H1 (cell line): ENCODE measurements at regions not wholly inside any gene's neighbourhood (a gene's known extent, or its start where the extent isn't known, plus 50 kb on each side); places are given as distances from the start of the nearest gene placed in this dataset.

Experiments
- CTCF ChIA-PET: fragments of 300-600 bp; sonication (Branson Sonifier 250); formaldehyde crosslinking; loops from one replicate; lab custom pipeline; 2021; ENCODE audit not compliant: partially characterized antibody; lab: Charles Lee
- POLR2A ChIA-PET: fragments of 300-600 bp; sonication (Branson Sonifier 250); formaldehyde crosslinking; loops from one replicate; lab custom pipeline; 2021; ENCODE audit warnings: inconsistent platforms; ENCODE audit not compliant: partially characterized antibody; lab: Charles Lee
- DNase-seq, 2 experiments: peaks; one replicate each; pipeline versions ENCODE4 v3.0.0 to v3.0.0-alpha.2; 2010 to 2022; ENCODE audit warnings: low spot score in 2 of 2, low read depth in 1 of 2, mixed read lengths in 1 of 2
- FAIRE-seq: peaks from 2 replicates; lab custom pipeline; 2011; peaks lifted over from hg19 to GRCh38; lab: Jason Lieb, UNC
- H2AFZ ChIP-seq: 2 replicates; pipeline ENCODE4 v1.8.1; 2012; ENCODE audit warnings: low read length, inconsistent platforms
- H2AK5ac ChIP-seq: 2 replicates; pipeline ENCODE4 v1.6.1; 2013; ENCODE audit warnings: low read depth, low read length
- H2BK120ac ChIP-seq: replicated peaks from 2 replicates; pipeline ENCODE3; 2013; ENCODE audit warnings: low read depth, low read length, inconsistent platforms
- H2BK12ac ChIP-seq: 2 replicates; pipeline ENCODE4 v1.6.1; 2013; ENCODE audit warnings: low read depth, low read length
- H2BK15ac ChIP-seq: 2 replicates; pipeline ENCODE4 v1.6.1; 2013; ENCODE audit warnings: low read length
- H2BK20ac ChIP-seq: 2 replicates; pipeline ENCODE4 v1.6.1; 2013; ENCODE audit warnings: low read length
- H2BK5ac ChIP-seq: 2 replicates; pipeline ENCODE4 v1.6.1; 2013; ENCODE audit warnings: low read depth, low read length
- H3K14ac ChIP-seq: 2 replicates; pipeline ENCODE4 v1.6.1; 2013; ENCODE audit warnings: inconsistent platforms; ENCODE audit not compliant: insufficient read length
- H3K18ac ChIP-seq: 2 replicates; pipeline ENCODE4 v1.6.1; 2013; ENCODE audit warnings: low read length; ENCODE audit errors: extremely low read depth
- H3K23ac ChIP-seq: 2 replicates; pipeline ENCODE4 v1.6.1; 2013; ENCODE audit warnings: inconsistent platforms; ENCODE audit not compliant: insufficient read length
- H3K23me2 ChIP-seq: 2 replicates; pipeline ENCODE4 v1.6.1; 2013; ENCODE audit warnings: low read depth, low read length
- H3K27ac ChIP-seq: 2 replicates; pipeline ENCODE4 v1.6.1; 2011; ENCODE audit warnings: low read depth, low read length, inconsistent platforms
- H3K27me3 ChIP-seq, 4 experiments: replicated peaks in 1 of 4; 1 replicate in 1 of 4; 2 replicates in 3 of 4; pipeline versions ENCODE4 v1.6.1 to v1.8.1; 2011 to 2013; ENCODE audit warnings: low read length in 3 of 4, mild to moderate bottlenecking in 3 of 4, inconsistent platforms in 2 of 4, mixed read lengths in 2 of 4, moderate library complexity in 1 of 4; ENCODE audit not compliant: control insufficient read depth in 3 of 4, insufficient read depth in 3 of 4; ENCODE audit errors: extremely low read depth in 1 of 4
- H3K36me3 ChIP-seq, 4 experiments: 2 replicates each; pipeline versions ENCODE4 v1.6.1 to v1.8.1; 2011 to 2013; ENCODE audit warnings: mild to moderate bottlenecking in 4 of 4, low read length in 3 of 4, moderate library complexity in 2 of 4, control low read depth in 1 of 4, inconsistent platforms in 1 of 4; ENCODE audit not compliant: insufficient read depth in 4 of 4, control insufficient read depth in 2 of 4
- H3K4ac ChIP-seq: replicated peaks from 2 replicates; pipeline ENCODE3; 2013; ENCODE audit warnings: low read length, low read depth, mixed read lengths, inconsistent platforms; ENCODE audit not compliant: insufficient read length
- H3K4me1 ChIP-seq, 4 experiments: replicated peaks in 1 of 4; 1 replicate in 1 of 4; 2 replicates in 3 of 4; pipeline versions ENCODE4 v1.6.1 to v1.8.1; 2011 to 2013; ENCODE audit warnings: low read length in 3 of 4, inconsistent platforms in 2 of 4, mixed read lengths in 1 of 4; ENCODE audit not compliant: insufficient read depth in 4 of 4, control insufficient read depth in 3 of 4
- H3K4me2 ChIP-seq, 2 experiments: 2 replicates each; pipeline versions ENCODE4 v1.6.1 to v1.8.1; 2011 to 2013; ENCODE audit warnings: low read depth in 2 of 2, low read length in 2 of 2, control low read depth in 1 of 2, inconsistent platforms in 1 of 2, mild to moderate bottlenecking in 1 of 2; ENCODE audit not compliant: insufficient read depth in 1 of 2
- H3K4me3 ChIP-seq, 4 experiments: fragments of 200-600, 300-600 bp in 1 of 4; sonication (generic), shearing (Covaris generic), sonication (Bioruptor Twin) in 1 of 4; 2 replicates each; pipeline versions ENCODE4 v1.5.1 to v1.8.1; 2011 to 2016; ENCODE audit warnings: low read length in 4 of 4, low read depth in 3 of 4, control low read depth in 2 of 4, inconsistent platforms in 2 of 4, mild to moderate bottlenecking in 2 of 4, mixed read lengths in 1 of 4, moderate library complexity in 1 of 4; ENCODE audit not compliant: insufficient read depth in 2 of 4; ENCODE audit errors: extremely low read depth in 1 of 4
- H3K56ac ChIP-seq: replicated peaks from 2 replicates; pipeline ENCODE3; 2013; ENCODE audit warnings: low read depth, mild to moderate bottlenecking, mixed read lengths, low read length, inconsistent platforms; ENCODE audit not compliant: insufficient read length
- H3K79me1 ChIP-seq: 2 replicates; pipeline ENCODE4 v1.6.1; 2013; ENCODE audit warnings: low read depth, low read length, control low read depth
- H3K79me2 ChIP-seq, 2 experiments: 2 replicates each; pipeline versions ENCODE4 v1.6.1 to v1.8.1; 2012 to 2013; ENCODE audit warnings: low read length in 2 of 2, mild to moderate bottlenecking in 2 of 2, inconsistent platforms in 1 of 2; ENCODE audit not compliant: insufficient read depth in 2 of 2, control insufficient read depth in 1 of 2
- H3K9ac ChIP-seq, 4 experiments: replicated peaks in 1 of 4; 1 replicate in 1 of 4; 2 replicates in 3 of 4; pipeline versions ENCODE4 v1.6.1 to v1.8.1; 2011 to 2013; ENCODE audit warnings: low read depth in 3 of 4, low read length in 3 of 4, control low read depth in 2 of 4, mild to moderate bottlenecking in 2 of 4, moderate library complexity in 2 of 4, inconsistent platforms in 1 of 4; ENCODE audit errors: extremely low read depth in 1 of 4
- H3K9me3 ChIP-seq, 2 experiments: 2 replicates each; pipeline versions ENCODE4 v1.6.1 to v1.8.1; 2012 to 2013; ENCODE audit warnings: mild to moderate bottlenecking in 2 of 2, moderate library complexity in 2 of 2, control low read depth in 1 of 2, inconsistent platforms in 1 of 2, low read depth in 1 of 2, low read length in 1 of 2, mixed read lengths in 1 of 2; ENCODE audit not compliant: insufficient read depth in 2 of 2
- H4K20me1 ChIP-seq, 2 experiments: replicated peaks in 1 of 2; 2 replicates each; pipeline versions ENCODE3 to v1.8.1; 2011 to 2013; ENCODE audit warnings: inconsistent platforms in 2 of 2, low read length in 2 of 2, mild to moderate bottlenecking in 1 of 2; ENCODE audit not compliant: insufficient read depth in 2 of 2, control insufficient read depth in 1 of 2
- H4K5ac ChIP-seq: 2 replicates; pipeline ENCODE4 v1.6.1; 2013; ENCODE audit warnings: low read length, low read depth, mixed read lengths, inconsistent platforms; ENCODE audit not compliant: insufficient read length
- H4K8ac ChIP-seq: 2 replicates; pipeline ENCODE4 v1.8.0; 2013; ENCODE audit warnings: mild to moderate bottlenecking, moderate library complexity, low read length, inconsistent platforms; ENCODE audit not compliant: insufficient read depth; ENCODE audit errors: extremely low read depth
- H4K91ac ChIP-seq: replicated peaks from 2 replicates; pipeline ENCODE3; 2013; ENCODE audit warnings: low read length, mixed read lengths, inconsistent platforms; ENCODE audit not compliant: insufficient read length
- ATF2 ChIP-seq: IDR thresholded peaks from 2 replicates; pipeline ENCODE4 v1.6.1; 2012; ENCODE audit warnings: low read length, inconsistent platforms
- EGR1 ChIP-seq: IDR thresholded peaks from 2 replicates; pipeline ENCODE4 v1.6.1; 2011; ENCODE audit warnings: low read depth, low read length, borderline replicate concordance
- MAFK ChIP-seq: IDR thresholded peaks from 2 replicates; pipeline ENCODE4 v1.6.1; 2012; ENCODE audit warnings: low read depth, mild to moderate bottlenecking, improper control_type of control experiment, low read length
- MAX ChIP-seq: IDR thresholded peaks from 2 replicates; pipeline ENCODE4 v1.6.1; 2012; ENCODE audit warnings: inconsistent platforms
- PHF8 ChIP-seq: fragments of 200-600 bp; sonication (generic); conservative IDR thresholded peaks from 2 replicates; pipeline ENCODE4 v1.7.1; 2012; ENCODE audit warnings: low read depth, mild to moderate bottlenecking, inconsistent platforms, low read length, moderate library complexity
- WGBS, 2 experiments: shearing (Covaris generic) in 1 of 2; methylation state at CpG; one replicate each; pipeline versions ENCODE4 v1.1.6 to v1.1.7; 2013 to 2015; ENCODE audit warnings: low lambda C conversion rate in 2 of 2, mixed read lengths in 2 of 2, inconsistent platforms in 1 of 2, low coverage in 1 of 2, missing lambda C conversion rate in 1 of 2; ENCODE audit not compliant: insufficient replicate concordance in 2 of 2, insufficient coverage in 1 of 2, insufficient read length in 1 of 2; ENCODE audit errors: extremely low coverage in 1 of 2, missing lambda C conversion rate in 1 of 2; 5-methylcytosine and 5-hydroxymethylcytosine counted together

GRCh38 chr6:6863970-6864639 lies 243.7 kb upstream of the RREB1 start:
- no peak overlapping the region for H3K14ac ChIP-seq
- TF ChIP-seq MAFK = no peak
- no peak for TF ChIP-seq PHF8
- TF ChIP-seq EGR1 = no peak
- no peak for TF ChIP-seq ATF2
- no peak for TF ChIP-seq MAX

More at GRCh38 chr6:6863970-6864639, 243.7 kb upstream of the RREB1 start:
- H4K20me1 ChIP-seq = no peaks in the 10 kb centered on the region
- H2AFZ ChIP-seq = no peak overlapping the region
- no peak overlapping the region for H4K8ac ChIP-seq
- H3K27ac ChIP-seq = no peak overlapping the region
- no peak for FAIRE-seq
- no peak overlapping the region for H4K5ac ChIP-seq
- H3K9me3 ChIP-seq = no peaks in the 10 kb centered on the region
- no peak overlapping the region for H3K56ac ChIP-seq
- no peak overlapping the region for H3K23ac ChIP-seq
- DNase-seq = no peak
- no peak overlapping the region for H2BK5ac ChIP-seq
- no peaks in the 10 kb centered on the region for H3K79me2 ChIP-seq
- H2BK15ac ChIP-seq = no peak overlapping the region
- H3K23me2 ChIP-seq = no peaks in the 10 kb centered on the region
- H3K18ac ChIP-seq = no peak overlapping the region
- POLR2A ChIA-PET = no interaction called here
- H4K91ac ChIP-seq = no peak overlapping the region
- H2BK12ac ChIP-seq = no peak overlapping the region
- no peaks in the 10 kb centered on the region for H3K27me3 ChIP-seq
- H3K4ac ChIP-seq = no peak overlapping the region
- CTCF ChIA-PET = interaction anchor here (0.7 kb wide), 1 partner anchor 24 kb away, joined by 3 read pairs; no protein-coding TSS in a partner anchor
- 79% methylated on average over 6 of the region's 6 CpGs; no CpG with 5 or more reads in 1 of the 2 experiments for WGBS, 2 experiments
- H3K36me3 ChIP-seq = no peaks in the 10 kb centered on the region
- H3K4me1 ChIP-seq = no peaks in the 10 kb centered on the region
- H2AK5ac ChIP-seq = no peak overlapping the region
- no peak overlapping the region for H3K9ac ChIP-seq
- no peak overlapping the region for H3K4me3 ChIP-seq
- H2BK20ac ChIP-seq = no peak overlapping the region
- no peak overlapping the region for H3K4me2 ChIP-seq
- no peaks in the 10 kb centered on the region for H3K79me1 ChIP-seq
- no peak overlapping the region for H2BK120ac ChIP-seq
